ENCODE measurements at regions not wholly inside any gene's neighbourhood (a gene's known extent, or its start where the extent isn't known, plus 50 kb on each side); places are given as distances from the start of the nearest gene placed in this dataset.

DNA sequence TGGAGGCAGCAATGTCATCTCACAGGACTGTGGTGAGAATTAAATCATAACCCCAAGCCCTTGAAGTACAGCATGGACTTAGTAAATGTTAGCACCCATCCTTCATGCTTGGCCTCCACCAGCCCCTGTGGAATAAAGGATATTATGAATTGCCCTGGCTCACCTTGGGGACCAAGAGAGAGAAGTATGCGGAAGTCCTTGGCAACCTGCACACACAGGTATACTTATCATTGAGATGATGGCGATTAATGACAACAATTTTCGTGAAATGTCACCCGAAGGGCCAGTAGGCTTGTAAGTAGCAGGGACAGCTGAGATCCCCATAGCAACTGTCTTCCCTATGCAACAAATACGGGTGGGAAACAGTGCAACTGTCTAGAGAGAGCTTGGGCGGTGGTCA is 102.0 kb downstream of the FAM43A start:
- no peak overlapping the region for H3K4me3 ChIP-seq
- BruUV-seq (replicated peaks) = no TSS peak
- no peaks in the 10 kb centered on the region for H3K9me3 ChIP-seq (ENCODE audit: insufficient read depth, low read depth)
- no peaks in the 10 kb centered on the region for H3K27me3 ChIP-seq (ENCODE audit: insufficient read depth, low read depth)
- POLR2A ChIA-PET (ENCODE audit: unreplicated experiment) = no interaction called here
- intact Hi-C loops (cut with micrococcal nuclease; ENCODE audit: unreplicated experiment) = no loop called here
- no peak overlapping the region for H3K27ac ChIP-seq
- no peaks in the 10 kb centered on the region for H3K9me2 ChIP-seq (ENCODE audit: insufficient read depth)
- TF ChIP-seq EZH2 (IDR thresholded peaks at IDR 0.05; ENCODE audit: low read depth) (no peak), CTCF (conservative IDR thresholded peaks at IDR 0.05) (no peak)
- CTCF ChIA-PET = no interaction called here
- H3K4me1 ChIP-seq (replicated peaks; ENCODE audit: insufficient read depth) = no peaks in the 10 kb centered on the region
- no peak for DNase-seq
- no peaks in the 10 kb centered on the region for H3F3A ChIP-seq (ENCODE audit: insufficient read depth, low read depth)
- H3K36me3 ChIP-seq (ENCODE audit: low read depth) = no peaks in the 10 kb centered on the region
- no peaks in the 10 kb centered on the region for H4K20me1 ChIP-seq (ENCODE audit: insufficient read depth)
- no peak overlapping the region for H3K4me2 ChIP-seq
- no peaks in the 10 kb centered on the region for H3K79me2 ChIP-seq (ENCODE audit: low read depth)
- no peak overlapping the region for H2AFZ ChIP-seq

GRCh38 chr3:194792368-194792767 is 106.7 kb downstream of the FAM43A start:
- peaks cover 12% of the 10 kb centered on the region for H3K9me3 ChIP-seq (ENCODE audit: insufficient read depth, low read depth)
- no peaks in the 10 kb centered on the region for H3K9me2 ChIP-seq (ENCODE audit: insufficient read depth)
- H3K27me3 ChIP-seq (ENCODE audit: insufficient read depth, low read depth) = no peaks in the 10 kb centered on the region
- BruUV-seq (replicated peaks) = no TSS peak
- DNase-seq = no peak
- no peaks in the 10 kb centered on the region for H4K20me1 ChIP-seq (ENCODE audit: insufficient read depth)
- intact Hi-C loops (cut with micrococcal nuclease; ENCODE audit: unreplicated experiment) = no loop called here
- no peak overlapping the region for H3K4me2 ChIP-seq
- H3K4me3 ChIP-seq = no peak overlapping the region
- no peak overlapping the region for H3K27ac ChIP-seq
- no peaks in the 10 kb centered on the region; the same call in 1 of the 2 replicates for H3F3A ChIP-seq (ENCODE audit: insufficient read depth, low read depth)
- no peak overlapping the region for H2AFZ ChIP-seq
- CTCF ChIA-PET = interaction anchor here (1.0 kb wide), 1 partner anchor 110 kb away, joined by 4 read pairs; no protein-coding TSS in a partner anchor
- H3K36me3 ChIP-seq (ENCODE audit: low read depth) = no peaks in the 10 kb centered on the region
- H3K4me1 ChIP-seq (replicated peaks; ENCODE audit: insufficient read depth) = no peaks in the 10 kb centered on the region
- no peak for TF ChIP-seq CTCF (conservative IDR thresholded peaks at IDR 0.05)
- no peak for TF ChIP-seq EZH2 (IDR thresholded peaks at IDR 0.05; ENCODE audit: low read depth)
- POLR2A ChIA-PET (ENCODE audit: unreplicated experiment) = no interaction called here
- no peaks in the 10 kb centered on the region for H3K79me2 ChIP-seq (ENCODE audit: low read depth)

DNA sequence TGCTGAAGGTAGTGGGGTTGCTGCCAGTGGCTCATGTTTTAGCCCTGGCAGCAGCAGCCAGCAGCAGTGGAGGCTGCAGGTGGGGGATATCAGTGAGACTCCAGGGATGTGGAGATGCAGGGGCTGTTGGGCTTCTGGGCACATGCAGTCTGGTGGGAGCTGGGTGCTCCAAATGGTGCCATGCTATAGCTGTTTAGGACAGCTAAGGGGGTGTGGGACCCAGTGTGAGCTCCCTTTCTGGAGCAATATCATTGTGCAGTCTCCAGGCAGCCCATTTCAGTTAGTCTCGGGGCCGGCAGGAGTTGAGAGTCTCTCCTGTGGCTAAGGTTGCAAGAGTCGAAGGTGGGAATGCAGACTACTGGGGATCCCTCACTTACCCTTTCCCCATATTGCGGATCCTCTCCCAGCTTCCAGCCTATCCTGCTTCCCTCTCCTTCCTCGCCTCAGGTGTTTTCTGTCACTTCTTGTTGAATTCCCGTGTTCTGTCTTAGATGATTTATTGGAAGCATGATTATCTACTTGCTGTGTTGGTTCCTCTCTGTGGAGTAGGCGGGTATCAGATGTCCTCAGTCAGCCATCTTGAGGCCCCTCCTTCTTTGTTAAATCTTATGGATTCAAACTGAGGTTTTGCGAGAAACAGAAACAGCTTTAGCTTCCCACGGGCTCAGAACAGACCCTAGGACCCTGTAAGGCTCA is 112.0 kb downstream of the FAM43A start:
- no peak for DNase-seq
- no peak overlapping the region for H2AFZ ChIP-seq
- no peaks in the 10 kb centered on the region for H4K20me1 ChIP-seq (ENCODE audit: insufficient read depth)
- H3K4me3 ChIP-seq = no peak overlapping the region
- H3K27me3 ChIP-seq (ENCODE audit: insufficient read depth, low read depth) = no peaks in the 10 kb centered on the region
- intact Hi-C loops (cut with micrococcal nuclease; ENCODE audit: unreplicated experiment) = no loop called here
- no peaks in the 10 kb centered on the region; the same call in 1 of the 2 replicates for H3F3A ChIP-seq (ENCODE audit: insufficient read depth, low read depth)
- H3K27ac ChIP-seq = no peak overlapping the region
- BruUV-seq (replicated peaks) = no TSS peak
- TF ChIP-seq CTCF (conservative IDR thresholded peaks at IDR 0.05) (no peak), EZH2 (IDR thresholded peaks at IDR 0.05; ENCODE audit: low read depth) (no peak)
- CTCF ChIA-PET = interaction anchor here (0.6 kb wide), 1 partner anchor 786 kb away, joined by 3 read pairs; the partner anchor contains the start of gene APOD
- H3K4me2 ChIP-seq = no peak overlapping the region
- POLR2A ChIA-PET (ENCODE audit: unreplicated experiment) = interaction anchor here (0.5 kb wide), 1 partner anchor 14 kb away, joined by 3 read pairs; no protein-coding TSS in a partner anchor
- peaks cover 12% of the 10 kb centered on the region for H3K9me3 ChIP-seq (ENCODE audit: insufficient read depth, low read depth)
- no peaks in the 10 kb centered on the region for H3K79me2 ChIP-seq (ENCODE audit: low read depth)
- H3K9me2 ChIP-seq (ENCODE audit: insufficient read depth) = no peaks in the 10 kb centered on the region
- H3K4me1 ChIP-seq (replicated peaks; ENCODE audit: insufficient read depth) = no peaks in the 10 kb centered on the region
- no peaks in the 10 kb centered on the region for H3K36me3 ChIP-seq (ENCODE audit: low read depth)
